ENCODE measurements at regions not wholly inside any gene's neighbourhood (a gene's known extent, or its start where the extent isn't known, plus 50 kb on each side); places are given as distances from the start of the nearest gene placed in this dataset.

DNA sequence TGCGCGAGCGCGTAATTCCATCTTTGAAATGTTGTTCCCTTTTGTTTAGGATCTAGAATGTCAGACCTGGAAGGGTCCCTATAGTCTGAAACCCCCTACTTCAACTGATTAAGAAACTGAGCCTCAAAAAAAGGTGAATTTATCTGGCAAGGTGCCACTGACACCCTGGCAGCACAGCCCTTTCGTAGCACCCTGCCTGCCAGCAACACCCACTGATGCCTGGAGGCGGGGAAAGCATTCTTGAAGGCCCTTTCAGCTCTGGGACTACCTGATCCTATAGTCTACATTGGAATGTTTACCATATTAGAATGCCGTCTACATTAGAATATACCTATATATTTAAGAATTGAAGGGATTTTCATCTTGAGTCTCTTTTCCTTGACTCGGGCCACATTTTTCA is 542.3 kb downstream of the BUD13 start:
- H3K9me3 Mint-ChIP-seq, result no peaks in the 10 kb centered on the region
- H3K4me3 Mint-ChIP-seq, result no peak overlapping the region
- H3K27me3 Mint-ChIP-seq (ENCODE audit: low read depth), result peaks cover 4% of the 10 kb centered on the region
- no peak overlapping the region for H3K27ac Mint-ChIP-seq
- H3K4me1 Mint-ChIP-seq (ENCODE audit: low read depth), result no peaks in the 10 kb centered on the region
- no peaks in the 10 kb centered on the region for H3K36me3 Mint-ChIP-seq (ENCODE audit: low read depth)

DNA sequence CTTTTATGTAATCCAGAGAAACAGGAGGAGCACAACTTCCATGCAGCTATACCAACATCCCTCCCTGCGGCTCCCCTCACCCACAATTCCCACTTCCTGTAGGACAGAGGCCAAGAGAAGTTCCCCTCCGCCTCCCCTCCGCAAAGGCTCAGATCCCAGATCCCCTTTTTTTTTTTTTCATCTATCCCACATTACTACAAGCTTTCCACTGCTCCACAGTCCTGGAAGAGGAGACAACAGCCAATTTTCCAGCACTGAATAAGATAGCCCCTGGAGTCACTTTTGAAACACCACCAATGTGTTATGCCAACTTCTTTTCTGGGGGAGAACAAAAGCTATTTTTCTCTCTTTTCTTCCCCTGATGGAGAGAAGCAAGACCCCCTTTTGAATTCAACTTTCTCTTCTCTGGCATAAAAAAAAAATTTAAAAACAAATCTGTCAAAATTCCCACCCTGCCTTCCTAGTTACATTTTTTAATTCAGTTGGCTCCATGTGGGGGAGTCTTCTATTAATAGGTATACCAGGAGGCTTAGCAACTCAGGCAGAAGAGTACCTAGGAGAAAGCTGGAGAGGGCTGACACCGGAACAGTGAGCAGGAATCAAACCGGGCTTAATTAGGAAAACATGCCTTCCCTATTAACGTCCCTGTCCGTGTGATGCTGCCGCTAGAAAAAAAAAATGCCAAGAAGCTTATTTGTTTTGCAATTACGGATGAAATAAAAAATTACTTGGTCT is 543.4 kb downstream of the BUD13 start:
- Mint-ChIP-seq H3K9me3 (no peaks in the 10 kb centered on the region), H3K27ac (no peak overlapping the region), H3K36me3 (ENCODE audit: low read depth) (no peaks in the 10 kb centered on the region), H3K4me1 (ENCODE audit: low read depth) (no peaks in the 10 kb centered on the region), H3K4me3 (no peak overlapping the region), H3K27me3 (ENCODE audit: low read depth) (peaks cover 4% of the 10 kb centered on the region)

- Mint-ChIP-seq H3K4me1 (ENCODE audit: low read depth) (no peaks in the 10 kb centered on the region), H3K36me3 (ENCODE audit: low read depth) (no peaks in the 10 kb centered on the region), H3K27me3 (ENCODE audit: low read depth) (peaks cover 10% of the 10 kb centered on the region), H3K9me3 (no peaks in the 10 kb centered on the region), H3K4me3 (no peak overlapping the region), H3K27ac (no peak overlapping the region)
These were observed 546.1 kb downstream of the BUD13 start for GRCh38 chr11:116226731-116227130.

DNA sequence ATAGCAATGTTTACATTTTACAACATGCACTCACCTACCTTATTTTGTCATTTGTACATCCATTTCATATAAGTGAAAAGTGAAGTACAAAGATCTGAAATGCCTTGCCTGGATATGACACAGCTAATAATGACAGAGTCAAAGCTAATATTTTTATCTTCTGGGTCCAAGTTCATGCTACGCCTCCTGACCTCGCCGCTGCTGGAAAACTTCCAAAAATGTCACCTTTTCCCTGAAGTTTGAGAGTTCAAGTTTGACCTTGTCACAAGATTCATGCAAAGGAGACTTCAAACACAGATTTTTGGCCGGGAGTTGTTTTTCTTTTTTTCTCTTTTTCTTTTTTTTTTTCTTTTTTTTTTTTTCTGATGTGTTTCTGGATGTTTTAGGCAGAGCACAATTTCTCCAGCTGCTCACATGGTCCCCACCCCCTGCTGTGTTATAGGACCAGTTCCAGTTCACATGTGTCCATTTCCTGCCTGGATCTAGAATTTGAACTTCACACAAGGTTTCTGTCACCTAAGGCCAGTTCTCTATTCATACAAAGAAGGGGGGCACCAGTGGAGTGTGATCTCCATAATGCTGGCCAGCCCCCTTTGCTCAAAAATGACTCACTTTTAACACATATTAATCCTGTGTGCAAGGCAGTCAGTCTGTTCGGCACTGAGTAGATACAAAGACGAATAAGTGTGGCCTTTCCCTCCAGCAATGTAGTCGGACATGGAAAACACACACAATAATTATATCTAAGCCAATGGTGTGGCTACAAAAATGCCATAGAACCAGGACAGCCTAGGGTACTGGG is 546.8 kb downstream of the BUD13 start:
- Mint-ChIP-seq H3K36me3 (ENCODE audit: low read depth) (no peaks in the 10 kb centered on the region), H3K9me3 (no peaks in the 10 kb centered on the region), H3K27me3 (ENCODE audit: low read depth) (peaks cover 10% of the 10 kb centered on the region), H3K4me1 (ENCODE audit: low read depth) (no peaks in the 10 kb centered on the region), H3K4me3 (no peak overlapping the region), H3K27ac (no peak overlapping the region)

DNA sequence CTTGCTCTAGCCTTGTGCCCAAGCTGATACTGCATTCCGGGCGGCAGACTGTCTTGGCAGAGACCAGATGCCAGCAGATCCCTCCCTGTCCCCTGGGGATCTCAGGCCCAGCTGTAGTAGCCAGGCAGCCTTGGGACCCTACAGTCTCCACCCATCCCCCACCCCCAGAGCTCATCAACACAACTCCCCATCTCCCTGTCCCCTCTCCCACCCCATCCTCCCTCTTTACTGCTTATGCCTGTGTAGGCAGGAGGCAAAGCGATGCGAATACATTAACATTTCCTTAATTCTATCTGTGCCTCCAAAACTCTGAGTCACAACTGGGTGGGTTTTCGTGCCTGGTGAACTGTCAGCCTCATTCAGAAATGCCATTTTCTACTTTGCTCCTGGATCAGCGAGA is 547.6 kb downstream of the BUD13 start:
- Mint-ChIP-seq H3K4me3 (no peak overlapping the region), H3K27me3 (ENCODE audit: low read depth) (peaks cover 10% of the 10 kb centered on the region), H3K9me3 (no peaks in the 10 kb centered on the region), H3K27ac (no peak overlapping the region), H3K4me1 (ENCODE audit: low read depth) (no peaks in the 10 kb centered on the region), H3K36me3 (ENCODE audit: low read depth) (no peaks in the 10 kb centered on the region)

GRCh38 chr11:116224889-116225200 is 547.9 kb downstream of the BUD13 start:
- no peak overlapping the region for H3K4me3 Mint-ChIP-seq
- H3K9me3 Mint-ChIP-seq, result no peaks in the 10 kb centered on the region
- no peaks in the 10 kb centered on the region for H3K36me3 Mint-ChIP-seq (ENCODE audit: low read depth)
- no peaks in the 10 kb centered on the region for H3K4me1 Mint-ChIP-seq (ENCODE audit: low read depth)
- no peak overlapping the region for H3K27ac Mint-ChIP-seq
- H3K27me3 Mint-ChIP-seq (ENCODE audit: low read depth), result peaks cover 10% of the 10 kb centered on the region

DNA sequence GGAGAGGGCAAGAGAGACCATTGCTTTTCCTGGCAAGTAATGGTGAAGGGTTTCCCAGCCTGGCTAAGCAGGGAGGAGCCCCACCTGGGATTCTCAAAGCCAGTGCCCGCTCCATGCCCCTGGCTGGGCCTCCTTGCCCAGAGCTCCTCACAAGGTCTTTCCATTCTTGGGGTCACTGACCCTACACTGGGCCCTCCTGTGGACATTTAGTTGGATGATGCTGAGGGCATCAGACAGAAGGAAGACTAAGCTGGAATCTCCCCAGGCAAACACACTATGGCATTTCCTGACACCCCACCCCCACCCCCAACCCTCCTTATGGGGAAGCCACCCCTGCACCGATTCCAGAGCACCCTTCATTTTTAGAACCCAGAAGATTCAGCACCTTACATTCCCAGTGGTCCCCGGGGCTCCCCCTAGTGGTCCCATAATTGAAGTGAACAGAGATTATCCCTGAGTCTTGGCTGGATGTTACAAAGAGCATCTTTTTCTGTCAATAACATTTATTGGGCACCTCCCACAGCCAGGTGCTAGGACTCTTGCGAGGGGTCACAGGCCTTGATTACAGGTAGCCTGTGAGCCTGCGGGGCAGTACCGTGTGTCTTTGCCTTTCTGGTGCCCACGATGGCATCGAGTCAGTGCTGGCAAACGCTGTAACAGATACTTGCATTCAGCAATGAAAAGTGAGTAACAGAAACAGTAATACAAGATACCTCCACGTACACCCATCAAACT is 548.5 kb downstream of the BUD13 start:
- H3K4me3 Mint-ChIP-seq, result no peak overlapping the region
- peaks cover 10% of the 10 kb centered on the region for H3K27me3 Mint-ChIP-seq (ENCODE audit: low read depth)
- H3K36me3 Mint-ChIP-seq (ENCODE audit: low read depth), result no peaks in the 10 kb centered on the region
- no peaks in the 10 kb centered on the region for H3K9me3 Mint-ChIP-seq
- no peaks in the 10 kb centered on the region for H3K4me1 Mint-ChIP-seq (ENCODE audit: low read depth)
- no peak overlapping the region for H3K27ac Mint-ChIP-seq

GRCh38 chr11:116221351-116221750 is 551.4 kb downstream of the BUD13 start:
- Mint-ChIP-seq H3K4me1 (ENCODE audit: low read depth) (no peaks in the 10 kb centered on the region), H3K27me3 (ENCODE audit: low read depth) (peaks cover 6% of the 10 kb centered on the region), H3K4me3 (no peak overlapping the region), H3K9me3 (no peaks in the 10 kb centered on the region), H3K36me3 (ENCODE audit: low read depth) (no peaks in the 10 kb centered on the region), H3K27ac (no peak overlapping the region)

GRCh38 chr11:116219171-116219635 is 553.6 kb downstream of the BUD13 start:
- H3K27me3 Mint-ChIP-seq (ENCODE audit: low read depth), result peaks cover 6% of the 10 kb centered on the region
- H3K9me3 Mint-ChIP-seq, result no peaks in the 10 kb centered on the region
- H3K27ac Mint-ChIP-seq, result no peak overlapping the region
- no peaks in the 10 kb centered on the region for H3K4me1 Mint-ChIP-seq (ENCODE audit: low read depth)
- no peaks in the 10 kb centered on the region for H3K36me3 Mint-ChIP-seq (ENCODE audit: low read depth)
- no peak overlapping the region for H3K4me3 Mint-ChIP-seq

DNA sequence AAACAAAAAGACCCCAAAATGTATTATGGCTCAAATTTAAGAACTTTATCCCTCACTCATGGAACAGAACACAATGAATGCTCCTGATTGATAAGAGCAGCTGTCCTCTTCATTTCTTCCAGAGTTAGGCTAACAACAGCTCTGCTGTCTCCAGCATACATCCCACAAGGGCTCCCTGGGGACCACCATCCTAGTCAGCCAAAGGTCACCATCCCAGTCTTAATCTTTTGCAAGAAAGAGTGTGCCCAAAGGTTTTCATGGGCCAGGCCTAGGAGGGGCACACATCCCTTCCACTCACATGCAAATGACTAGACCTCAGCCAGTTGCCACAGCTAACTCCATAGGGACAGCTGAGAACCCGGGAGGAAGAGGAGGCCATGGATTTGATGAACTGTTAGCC is 555.3 kb downstream of the BUD13 start:
- Mint-ChIP-seq H3K9me3 (no peaks in the 10 kb centered on the region), H3K4me3 (no peak overlapping the region), H3K27ac (no peak overlapping the region), H3K4me1 (ENCODE audit: low read depth) (no peaks in the 10 kb centered on the region), H3K36me3 (ENCODE audit: low read depth) (no peaks in the 10 kb centered on the region), H3K27me3 (ENCODE audit: low read depth) (no peaks in the 10 kb centered on the region)

GRCh38 chr11:116217006-116217405 is 555.8 kb downstream of the BUD13 start:
- no peaks in the 10 kb centered on the region for H3K4me1 Mint-ChIP-seq (ENCODE audit: low read depth)
- H3K27ac Mint-ChIP-seq, result no peak overlapping the region
- H3K27me3 Mint-ChIP-seq (ENCODE audit: low read depth), result no peaks in the 10 kb centered on the region
- no peak overlapping the region for H3K4me3 Mint-ChIP-seq
- H3K9me3 Mint-ChIP-seq, result no peaks in the 10 kb centered on the region
- no peaks in the 10 kb centered on the region for H3K36me3 Mint-ChIP-seq (ENCODE audit: low read depth)

DNA sequence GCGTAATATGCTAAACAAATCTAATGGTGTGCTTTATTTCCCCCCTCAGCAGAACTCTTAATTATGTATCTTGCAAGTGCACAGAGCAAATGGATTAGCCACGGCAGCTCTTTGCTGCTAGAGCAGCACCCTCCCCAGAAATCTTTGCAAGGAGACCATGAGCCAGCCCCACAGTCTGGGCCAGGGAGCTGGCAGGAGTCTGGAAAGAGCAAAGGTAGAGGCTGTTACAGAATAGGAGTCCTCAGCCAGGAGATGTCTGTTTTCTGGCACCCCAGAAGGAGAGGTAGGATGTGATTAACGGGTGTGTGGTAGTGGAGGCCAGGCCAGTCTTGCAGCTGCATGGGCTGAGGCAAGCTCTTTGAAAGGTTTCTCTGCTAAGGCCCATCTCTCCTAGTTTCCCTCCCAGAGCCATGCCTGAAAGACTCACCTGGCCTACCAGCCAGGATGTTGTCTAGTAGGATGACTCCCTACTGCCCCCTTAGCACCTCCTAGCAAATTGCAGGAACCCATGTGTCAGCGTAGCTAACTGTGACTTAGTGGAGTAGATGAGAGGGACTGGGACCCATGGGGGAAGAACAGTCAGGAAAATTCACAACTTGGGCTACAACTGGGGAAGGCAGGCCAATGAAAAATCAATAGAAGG is 557.2 kb downstream of the BUD13 start:
- no peaks in the 10 kb centered on the region for H3K27me3 Mint-ChIP-seq (ENCODE audit: low read depth)
- no peaks in the 10 kb centered on the region for H3K4me1 Mint-ChIP-seq (ENCODE audit: low read depth)
- no peaks in the 10 kb centered on the region for H3K36me3 Mint-ChIP-seq (ENCODE audit: low read depth)
- H3K9me3 Mint-ChIP-seq, result no peaks in the 10 kb centered on the region
- H3K27ac Mint-ChIP-seq, result no peak overlapping the region
- no peak overlapping the region for H3K4me3 Mint-ChIP-seq

DNA sequence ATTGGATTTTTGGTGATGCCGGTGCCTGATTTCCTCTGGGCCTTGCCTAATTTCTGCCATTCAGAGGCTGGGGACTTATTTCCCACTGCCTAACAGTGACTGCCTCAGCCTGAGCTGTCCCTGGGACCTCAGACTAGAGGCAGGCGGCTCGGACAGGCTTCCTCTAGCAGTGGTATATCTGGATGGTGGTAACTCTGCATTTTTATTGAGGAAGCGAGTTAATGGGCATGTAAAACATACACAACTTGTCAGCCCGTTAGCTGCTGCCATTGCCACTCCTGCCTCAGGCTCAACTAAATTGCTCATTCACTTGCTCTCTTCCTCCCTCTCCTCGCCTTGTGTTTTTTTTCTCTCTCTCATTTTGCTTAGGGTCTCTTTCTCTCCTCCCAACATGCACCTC is 561.6 kb downstream of the BUD13 start:
- no peaks in the 10 kb centered on the region for H3K36me3 Mint-ChIP-seq (ENCODE audit: low read depth)
- H3K4me1 Mint-ChIP-seq (ENCODE audit: low read depth), result no peaks in the 10 kb centered on the region
- H3K27me3 Mint-ChIP-seq (ENCODE audit: low read depth), result no peaks in the 10 kb centered on the region
- no peak overlapping the region for H3K4me3 Mint-ChIP-seq
- H3K9me3 Mint-ChIP-seq, result no peaks in the 10 kb centered on the region
- no peak overlapping the region for H3K27ac Mint-ChIP-seq

GRCh38 chr11:116210663-116211062 is 562.1 kb downstream of the BUD13 start:
- H3K4me3 Mint-ChIP-seq, result no peak overlapping the region
- H3K27me3 Mint-ChIP-seq (ENCODE audit: low read depth), result no peaks in the 10 kb centered on the region
- H3K9me3 Mint-ChIP-seq, result no peaks in the 10 kb centered on the region
- no peaks in the 10 kb centered on the region for H3K36me3 Mint-ChIP-seq (ENCODE audit: low read depth)
- no peak overlapping the region for H3K27ac Mint-ChIP-seq
- no peaks in the 10 kb centered on the region for H3K4me1 Mint-ChIP-seq (ENCODE audit: low read depth)
